ENCODE measurements at regions not wholly inside any gene's neighbourhood (a gene's known extent, or its start where the extent isn't known, plus 50 kb on each side); places are given as distances from the start of the nearest gene placed in this dataset.

- no peak for TF ChIP-seq CTCF (IDR thresholded peaks at IDR 0.05; ENCODE audit: insufficient read depth, low read depth, low read length)
- DNase-seq (ENCODE audit: low read depth): peak; percentile 2
- no peak overlapping the region for H3K4me3 ChIP-seq (ENCODE audit: low read depth, low read length)
These were observed 683.2 kb upstream of the LRRN3 start for GRCh38 chr7:110407706-110408105.

GRCh38 chr7:110412614-110413013 is 678.3 kb upstream of the LRRN3 start:
- no peak overlapping the region for H3K4me3 ChIP-seq (ENCODE audit: low read depth, low read length)
- no peak for DNase-seq (ENCODE audit: low read depth)
- TF ChIP-seq CTCF (IDR thresholded peaks at IDR 0.05; ENCODE audit: insufficient read depth, low read depth, low read length): no peak

GRCh38 chr7:110413038-110413437 is 677.9 kb upstream of the LRRN3 start:
- no peak for TF ChIP-seq CTCF (IDR thresholded peaks at IDR 0.05; ENCODE audit: insufficient read depth, low read depth, low read length)
- no peak overlapping the region for H3K4me3 ChIP-seq (ENCODE audit: low read depth, low read length)
- DNase-seq (ENCODE audit: low read depth): no peak

GRCh38 chr7:110417611-110418010 is 673.3 kb upstream of the LRRN3 start:
- no peak for DNase-seq (ENCODE audit: low read depth)
- TF ChIP-seq CTCF (IDR thresholded peaks at IDR 0.05; ENCODE audit: insufficient read depth, low read depth, low read length): no peak
- H3K4me3 ChIP-seq (ENCODE audit: low read depth, low read length): no peak overlapping the region

- H3K4me3 ChIP-seq (ENCODE audit: low read depth, low read length): no peak overlapping the region
- no peak for DNase-seq (ENCODE audit: low read depth)
- no peak for TF ChIP-seq CTCF (IDR thresholded peaks at IDR 0.05; ENCODE audit: insufficient read depth, low read depth, low read length)
These were observed 672.2 kb upstream of the LRRN3 start for GRCh38 chr7:110418659-110419280.

- TF ChIP-seq CTCF (IDR thresholded peaks at IDR 0.05; ENCODE audit: insufficient read depth, low read depth, low read length): no peak
- DNase-seq (ENCODE audit: low read depth): no peak
- H3K4me3 ChIP-seq (ENCODE audit: low read depth, low read length): no peak overlapping the region
These were observed 670.1 kb upstream of the LRRN3 start for GRCh38 chr7:110420788-110421187.
